ENCODE measurements at regions not wholly inside any gene's neighbourhood (a gene's known extent, or its start where the extent isn't known, plus 50 kb on each side); places are given as distances from the start of the nearest gene placed in this dataset.
"Not testable (repeated sequence)": the region's sequence is repeated elsewhere in the genome, so short reads cannot be mapped to it uniquely, and the experiment has no call there.

GRCh38 chr12:114812858-114813761 is 129.1 kb upstream of the TBX3 start:
- no peak for DNase-seq (ENCODE audit: low spot score)

- no peak for DNase-seq (ENCODE audit: low spot score)
These were observed 128.4 kb upstream of the TBX3 start for GRCh38 chr12:114812384-114812783.

- DNase-seq (ENCODE audit: low spot score) = no peak
These were observed 125.1 kb upstream of the TBX3 start for GRCh38 chr12:114809097-114809496.

- not testable (repeated sequence) for DNase-seq (ENCODE audit: low spot score)
These were observed 117.4 kb upstream of the TBX3 start for GRCh38 chr12:114801381-114801780.

GRCh38 chr12:114800566-114800965 is 116.6 kb upstream of the TBX3 start:
- not testable (repeated sequence) for DNase-seq (ENCODE audit: low spot score)

- DNase-seq (ENCODE audit: low spot score) = peak; percentile 31
These were observed 115.9 kb upstream of the TBX3 start for GRCh38 chr12:114799574-114800487.

- no peak for DNase-seq (ENCODE audit: low spot score)
These were observed 110.1 kb upstream of the TBX3 start for GRCh38 chr12:114794049-114794558.

GRCh38 chr12:114790276-114790675 is 106.3 kb upstream of the TBX3 start:
- no peak for DNase-seq (ENCODE audit: low spot score)

- DNase-seq (ENCODE audit: low spot score) = no peak
These were observed 105.8 kb upstream of the TBX3 start for GRCh38 chr12:114789821-114790220.

GRCh38 chr12:114789276-114789675 is 105.3 kb upstream of the TBX3 start:
- DNase-seq (ENCODE audit: low spot score) = no peak

- DNase-seq (ENCODE audit: low spot score) = no peak
These were observed 100.6 kb upstream of the TBX3 start for GRCh38 chr12:114784526-114784925.

GRCh38 chr12:114783089-114783618 is 99.2 kb upstream of the TBX3 start:
- DNase-seq (ENCODE audit: low spot score) = no peak

GRCh38 chr12:114780746-114781399 is 96.9 kb upstream of the TBX3 start:
- no peak for DNase-seq (ENCODE audit: low spot score)

- no peak for DNase-seq (ENCODE audit: low spot score)
These were observed 95.7 kb upstream of the TBX3 start for GRCh38 chr12:114779647-114780046.

GRCh38 chr12:114779186-114779585 is 95.2 kb upstream of the TBX3 start:
- peak; percentile 32 for DNase-seq (ENCODE audit: low spot score)

- no peak for DNase-seq (ENCODE audit: low spot score)
These were observed 92.9 kb upstream of the TBX3 start for GRCh38 chr12:114776731-114777442.

- DNase-seq (ENCODE audit: low spot score) = no peak
These were observed 90.7 kb upstream of the TBX3 start for GRCh38 chr12:114774699-114775098.

GRCh38 chr12:114774197-114774596 is 90.2 kb upstream of the TBX3 start:
- no peak for DNase-seq (ENCODE audit: low spot score)

- no peak for DNase-seq (ENCODE audit: low spot score)
These were observed 86.3 kb upstream of the TBX3 start for GRCh38 chr12:114770323-114770722.

GRCh38 chr12:114769634-114770033 is 85.7 kb upstream of the TBX3 start:
- no peak for DNase-seq (ENCODE audit: low spot score)

Data from iPS-NIHi11 (cell line).